Epithelial cell of esophagus (primary cell): ENCODE measurements at regions not wholly inside any gene's neighbourhood (a gene's known extent, or its start where the extent isn't known, plus 50 kb on each side); places are given as distances from the start of the nearest gene placed in this dataset.
"Not testable (repeated sequence)": the region's sequence is repeated elsewhere in the genome, so short reads cannot be mapped to it uniquely, and the experiment has no call there.

ENCODE experiments used
- DNase-seq: peaks from one replicate; pipeline ENCODE4 v3.0.0; 2010; ENCODE audit warnings: low read depth
- H3K4me3 ChIP-seq: 2 replicates; pipeline ENCODE4 v1.5.1; 2011; ENCODE audit warnings: mild to moderate bottlenecking, low read length, control low read depth
- CTCF ChIP-seq: IDR thresholded peaks from 2 replicates; pipeline ENCODE4 v1.5.1; 2011; ENCODE audit warnings: low read depth, mild to moderate bottlenecking, low read length, control low read depth, inconsistent platforms; ENCODE audit not compliant: insufficient read depth; ENCODE audit errors: missing control alignments

GRCh38 chrX:114049063-114049462 is 534.8 kb upstream of the HTR2C start:
- TF ChIP-seq CTCF, result no peak
- H3K4me3 ChIP-seq, result no peak overlapping the region
- DNase-seq, result peak; percentile 2

- no peak for DNase-seq
- no peak overlapping the region for H3K4me3 ChIP-seq
- no peak for TF ChIP-seq CTCF
Observed at GRCh38 chrX:114047558-114047957, 536.3 kb upstream of the HTR2C start.

GRCh38 chrX:114046695-114047279 is 537.1 kb upstream of the HTR2C start:
- no peak for DNase-seq
- H3K4me3 ChIP-seq, result no peak overlapping the region
- no peak for TF ChIP-seq CTCF

GRCh38 chrX:114041470-114041869 is 542.4 kb upstream of the HTR2C start:
- not testable (repeated sequence) for H3K4me3 ChIP-seq, DNase-seq

GRCh38 chrX:114040661-114041269 is 543.1 kb upstream of the HTR2C start:
- not testable (repeated sequence) for DNase-seq, H3K4me3 ChIP-seq

- not testable (repeated sequence) for H3K4me3 ChIP-seq, DNase-seq
Observed at GRCh38 chrX:114040111-114040510, 543.8 kb upstream of the HTR2C start.

- no peak overlapping the region for H3K4me3 ChIP-seq
- no peak for DNase-seq
- no peak for TF ChIP-seq CTCF
Observed at GRCh38 chrX:114038358-114038757, 545.5 kb upstream of the HTR2C start.

- no peak for TF ChIP-seq CTCF
- no peak for DNase-seq
- no peak overlapping the region for H3K4me3 ChIP-seq
Observed at GRCh38 chrX:114037515-114037914, 546.4 kb upstream of the HTR2C start.
